ENCODE measurements at regions not wholly inside any gene's neighbourhood (a gene's known extent, or its start where the extent isn't known, plus 50 kb on each side); places are given as distances from the start of the nearest gene placed in this dataset.

DNA sequence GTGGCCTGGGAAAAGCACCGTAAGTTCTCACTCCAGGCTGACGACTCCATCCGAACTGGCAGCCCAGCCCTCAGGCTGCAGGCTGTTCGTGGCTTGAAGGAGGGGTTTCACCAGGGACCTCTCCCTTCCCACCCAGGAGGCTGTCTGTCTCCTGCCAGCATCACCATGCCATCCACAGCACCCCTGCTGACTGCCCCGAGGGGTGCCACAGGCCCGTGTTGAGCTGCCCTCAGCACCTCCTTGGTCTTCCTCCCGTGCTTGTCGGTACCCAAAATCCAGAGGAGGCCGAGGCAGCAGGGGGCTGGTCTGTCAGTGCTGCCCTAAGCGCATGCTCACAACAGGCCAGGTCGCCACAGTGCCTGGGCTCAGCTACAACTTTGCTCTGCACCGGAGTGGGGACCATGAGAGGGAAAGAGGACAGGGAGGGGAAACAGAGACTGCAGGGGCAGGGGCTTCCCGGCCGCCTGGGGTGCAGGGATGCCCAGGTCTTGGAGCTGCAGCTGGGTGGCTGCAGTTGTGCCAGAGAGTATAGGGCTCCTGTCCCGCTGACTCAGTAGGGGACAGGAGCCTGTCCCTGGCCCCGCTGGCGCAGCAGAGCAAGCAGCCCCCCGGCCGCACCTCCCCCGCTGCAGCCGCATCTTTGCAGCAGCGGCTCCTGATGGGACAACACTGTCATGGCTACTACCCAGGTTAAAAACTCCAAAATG, 963.7 kb upstream of the CRIM1 start:
- no peak for DNase-seq
- in situ Hi-C loops (cut with HindIII; ENCODE audit: low pct_ligation_motif_present, low pct_unique_long_range_greater_than_20kb, low sequenced_read_pairs): no loop called here

DNA sequence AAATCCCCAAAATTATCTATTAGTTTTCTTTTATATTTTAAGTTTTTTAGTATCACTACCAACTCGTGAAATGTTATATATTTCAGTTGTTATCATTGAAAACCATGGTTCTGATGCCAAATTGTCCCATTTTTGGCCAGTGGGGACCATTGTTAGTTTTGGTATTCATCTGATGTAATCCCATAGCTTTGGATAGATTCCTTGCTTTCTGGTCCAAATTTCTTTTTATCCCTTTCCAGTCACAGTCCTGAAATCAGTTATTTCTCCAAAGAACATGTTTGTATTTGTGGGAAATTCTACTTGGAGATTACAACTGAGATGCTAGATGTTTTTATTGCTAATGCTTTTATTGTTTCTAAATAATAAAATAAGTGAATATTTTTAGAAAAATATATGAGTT, 976.8 kb upstream of the CRIM1 start:
- in situ Hi-C loops (cut with HindIII; ENCODE audit: low pct_ligation_motif_present, low pct_unique_long_range_greater_than_20kb, low sequenced_read_pairs): no loop called here
- no peak for DNase-seq

DNA sequence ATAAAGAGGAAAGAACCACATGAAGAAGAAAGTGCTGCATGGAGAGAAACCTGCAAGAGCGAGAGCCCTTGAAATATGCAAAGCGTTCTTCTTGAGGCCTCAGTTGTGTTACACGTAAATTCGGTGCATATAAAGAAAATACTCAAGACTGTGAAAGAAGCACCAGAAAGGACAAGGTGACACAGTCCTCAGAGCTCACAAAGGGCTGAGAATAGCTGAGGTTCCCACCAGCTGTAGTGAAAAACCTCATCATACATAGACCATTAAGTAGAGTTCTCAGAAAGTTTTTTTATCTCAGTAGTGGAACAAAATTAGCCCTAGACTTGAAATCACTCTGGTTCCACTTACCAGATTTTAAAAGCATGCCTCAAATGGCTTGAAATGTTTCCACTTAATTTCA, 980.7 kb upstream of the CRIM1 start:
- in situ Hi-C loops (cut with HindIII; ENCODE audit: low pct_ligation_motif_present, low pct_unique_long_range_greater_than_20kb, low sequenced_read_pairs): no loop called here
- DNase-seq: no peak

DNA sequence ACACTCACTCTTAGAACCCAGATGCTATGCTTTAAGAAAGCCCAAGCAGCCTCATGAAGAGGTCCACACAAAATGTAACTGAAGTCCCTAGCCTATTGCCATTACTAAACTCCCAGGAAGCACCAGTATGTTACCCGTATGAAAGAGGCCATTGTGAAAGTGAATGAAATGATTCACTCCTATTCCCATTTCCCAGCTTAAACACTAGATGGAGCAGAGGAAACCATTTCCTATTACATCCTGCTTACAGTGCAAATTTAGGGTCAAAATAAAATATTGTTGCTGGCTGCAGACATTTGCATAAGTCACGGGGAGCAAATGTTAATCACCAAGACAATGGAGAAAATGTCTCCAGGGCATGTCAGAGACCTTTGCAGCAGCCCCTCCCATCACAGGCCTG, 989.7 kb upstream of the CRIM1 start:
- DNase-seq: peak; percentile 33
- in situ Hi-C loops (cut with HindIII; ENCODE audit: low pct_ligation_motif_present, low pct_unique_long_range_greater_than_20kb, low sequenced_read_pairs): no loop called here

DNA sequence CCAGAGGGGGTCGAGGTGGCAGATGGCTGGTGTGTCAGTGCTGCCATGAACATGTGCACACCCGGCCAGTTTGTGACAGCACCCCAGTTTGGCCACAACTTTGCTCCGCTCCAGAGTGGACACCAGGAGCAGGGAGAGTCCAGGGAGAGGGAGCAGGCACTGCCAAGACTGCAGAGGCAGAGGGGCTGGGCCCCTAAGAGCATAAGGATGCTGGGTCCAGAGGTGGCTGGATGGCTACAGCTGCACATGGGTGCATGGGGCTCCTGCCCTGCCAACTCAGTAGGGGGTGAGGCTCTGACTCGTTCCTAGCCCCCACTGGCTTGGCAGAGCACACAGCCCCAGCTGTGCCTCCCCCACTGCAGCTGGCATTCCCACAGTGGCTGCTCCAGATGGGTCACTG, 999.2 kb upstream of the CRIM1 start:
- DNase-seq: no peak
- in situ Hi-C loops (cut with HindIII; ENCODE audit: low pct_ligation_motif_present, low pct_unique_long_range_greater_than_20kb, low sequenced_read_pairs): no loop called here

DNA sequence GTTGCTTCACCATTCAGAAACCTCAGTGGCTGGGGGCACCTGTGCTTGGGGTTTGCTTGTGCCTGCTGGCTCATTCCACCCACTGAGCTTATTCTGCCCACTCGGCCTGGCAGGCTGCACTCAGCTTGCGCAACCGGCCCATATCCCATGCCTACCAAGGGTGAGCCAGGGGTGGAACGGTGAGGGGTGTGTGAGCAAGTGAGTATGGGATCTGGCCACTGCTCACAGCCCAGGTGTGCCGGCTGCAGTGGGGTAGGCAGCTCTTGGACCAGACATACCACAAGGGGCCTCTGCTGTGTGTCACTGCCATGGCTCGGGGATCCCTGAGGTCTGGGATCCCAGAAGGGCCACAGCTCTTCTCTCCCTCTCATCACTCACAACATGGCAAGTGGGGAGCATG, 1000.5 kb upstream of the CRIM1 start:
- no peak for DNase-seq
- in situ Hi-C loops (cut with HindIII; ENCODE audit: low pct_ligation_motif_present, low pct_unique_long_range_greater_than_20kb, low sequenced_read_pairs): no loop called here

DNA sequence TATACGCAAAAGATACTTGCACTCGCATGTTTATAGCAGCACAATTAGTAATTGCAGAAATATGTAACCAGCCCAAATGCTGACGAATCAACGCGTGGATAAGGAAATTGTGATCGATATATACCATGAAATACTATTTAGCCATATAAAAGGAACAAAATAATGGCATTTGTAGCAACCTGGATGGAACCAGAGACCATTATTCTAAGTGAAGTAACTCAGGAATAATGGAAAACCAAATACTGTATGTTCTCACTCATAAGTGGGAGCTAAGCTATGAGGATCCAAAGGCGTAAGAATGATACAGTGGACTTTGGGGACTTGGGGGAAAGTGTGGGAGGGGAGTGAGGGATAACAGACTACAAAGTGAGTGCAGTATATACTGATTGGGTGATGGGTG, 1008.0 kb upstream of the CRIM1 start:
- peak; percentile 4 for DNase-seq
- in situ Hi-C loops (cut with HindIII; ENCODE audit: low pct_ligation_motif_present, low pct_unique_long_range_greater_than_20kb, low sequenced_read_pairs): no loop called here

DNA sequence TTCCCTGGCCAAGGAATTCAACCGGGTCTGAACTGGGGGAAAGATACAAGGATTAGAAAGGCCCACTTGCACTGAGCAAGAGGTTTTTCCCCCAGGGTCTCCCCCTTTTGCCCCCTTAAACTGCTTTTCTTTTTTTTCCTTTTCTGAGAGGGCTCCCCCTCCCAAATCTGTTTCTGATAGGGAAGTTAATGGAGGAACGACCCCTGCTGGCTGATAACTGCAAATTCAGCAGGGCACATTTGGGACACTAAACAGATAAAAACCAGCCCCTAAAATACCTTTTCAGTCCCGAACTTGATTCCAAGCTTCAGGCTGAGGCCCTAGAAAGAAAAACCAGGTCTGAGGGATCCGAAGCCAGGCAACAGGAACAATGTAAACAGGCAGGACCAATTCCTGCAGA, 1012.4 kb upstream of the CRIM1 start:
- peak; percentile 2 for DNase-seq
- in situ Hi-C loops (cut with HindIII; ENCODE audit: low pct_ligation_motif_present, low pct_unique_long_range_greater_than_20kb, low sequenced_read_pairs): no loop called here

DNA sequence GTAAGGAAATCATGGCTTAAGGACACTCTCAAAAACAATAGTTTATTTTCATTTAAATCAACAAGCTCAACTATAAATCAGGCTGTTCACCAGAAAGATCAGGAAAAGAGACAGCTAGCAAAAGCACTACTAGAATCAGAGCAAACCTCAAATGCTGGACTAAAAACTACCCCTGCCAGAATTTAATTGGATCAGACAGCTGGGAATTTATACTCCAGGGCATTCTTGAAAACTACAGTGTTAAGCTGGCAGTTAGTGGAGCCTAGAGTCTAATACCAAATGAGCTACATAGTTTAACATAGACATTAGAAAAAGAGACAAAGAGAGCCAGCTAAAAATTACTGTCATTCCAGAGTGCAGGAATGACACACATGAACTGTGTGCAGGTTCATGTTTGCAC, 1016.4 kb upstream of the CRIM1 start:
- in situ Hi-C loops (cut with HindIII; ENCODE audit: low pct_ligation_motif_present, low pct_unique_long_range_greater_than_20kb, low sequenced_read_pairs): no loop called here

DNA sequence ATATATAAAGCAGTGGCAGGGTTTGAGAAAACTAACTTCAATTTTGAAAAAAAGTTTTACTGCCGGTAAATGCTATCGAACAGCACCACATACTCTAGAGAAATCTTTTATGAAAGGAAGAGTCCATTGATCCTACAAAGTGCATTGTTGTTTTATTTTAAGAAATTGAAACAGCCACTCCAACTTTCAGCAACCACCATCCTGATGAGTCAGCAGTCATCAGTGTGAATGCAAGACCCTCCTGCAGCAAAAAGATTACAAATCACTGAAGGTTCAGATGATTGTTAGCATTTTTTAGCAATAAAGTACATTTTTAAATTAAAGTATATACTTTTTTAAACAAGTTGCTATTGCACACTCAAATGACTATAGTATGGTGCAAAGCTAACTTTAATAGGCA, 1017.7 kb upstream of the CRIM1 start:
- no peak for DNase-seq
- in situ Hi-C loops (cut with HindIII; ENCODE audit: low pct_ligation_motif_present, low pct_unique_long_range_greater_than_20kb, low sequenced_read_pairs): no loop called here

More for the DNA sequence above, 1016.4 kb upstream of the CRIM1 start:
- DNase-seq: no peak

DNA sequence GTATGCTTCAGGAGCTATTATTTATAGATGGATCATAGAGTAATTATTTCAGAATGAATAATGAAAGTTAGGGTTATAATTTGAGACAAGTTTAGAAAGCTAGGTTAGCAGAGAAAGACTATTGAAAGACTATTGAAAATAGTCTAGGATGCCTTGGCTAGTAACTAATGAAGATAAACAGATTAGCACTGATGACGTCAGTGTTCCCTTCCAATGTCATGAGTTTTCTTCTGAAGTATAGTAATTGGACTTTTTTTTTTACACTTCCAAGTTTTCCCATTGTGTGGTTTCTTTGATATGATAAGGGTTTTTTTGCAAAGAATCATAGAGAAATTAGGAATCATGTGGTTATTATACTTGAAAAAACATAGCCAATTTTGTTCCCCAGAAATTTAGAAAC, 1041.5 kb upstream of the CRIM1 start:
- in situ Hi-C loops (cut with HindIII; ENCODE audit: low pct_ligation_motif_present, low pct_unique_long_range_greater_than_20kb, low sequenced_read_pairs): no loop called here
- no peak for DNase-seq

DNA sequence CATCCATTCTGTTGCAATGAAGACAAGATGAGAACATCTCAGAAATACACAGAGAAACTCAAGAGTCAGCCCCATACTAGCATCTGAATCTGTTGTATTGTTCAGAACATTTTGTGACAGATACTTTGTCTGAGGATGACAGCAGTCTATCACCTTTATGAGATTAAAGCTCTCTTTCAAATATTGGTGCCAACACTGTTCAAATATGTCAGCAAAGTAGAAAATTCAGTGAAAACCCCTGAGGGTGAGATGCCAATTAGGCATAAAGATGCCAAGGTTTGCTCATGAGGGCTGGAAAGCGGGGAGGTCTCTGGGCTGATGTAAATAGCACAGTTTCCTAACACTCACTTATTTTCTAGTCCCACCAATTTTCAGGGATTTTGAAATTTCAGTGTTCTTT, 1054.2 kb upstream of the CRIM1 start:
- DNase-seq: no peak
- in situ Hi-C loops (cut with HindIII; ENCODE audit: low pct_ligation_motif_present, low pct_unique_long_range_greater_than_20kb, low sequenced_read_pairs): no loop called here

DNA sequence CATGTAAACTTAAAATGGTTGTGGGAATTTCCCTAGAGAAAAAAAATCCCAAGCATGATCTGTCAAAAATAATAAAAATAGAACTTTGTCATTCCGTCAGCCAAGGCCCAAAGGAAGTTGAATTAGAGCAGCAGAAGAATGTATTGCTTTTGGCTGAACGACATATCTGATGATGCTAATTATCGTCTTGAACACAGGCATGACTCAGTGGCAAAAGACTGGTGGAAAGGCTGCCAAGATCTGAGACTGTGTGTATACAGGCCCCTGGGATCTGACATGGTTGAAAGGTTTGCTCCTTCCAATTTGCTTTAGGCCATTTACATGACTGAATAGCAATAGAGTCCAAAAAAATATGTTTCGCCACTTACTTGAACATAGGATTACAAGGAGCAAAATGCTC, 1057.1 kb upstream of the CRIM1 start:
- no peak for DNase-seq
- in situ Hi-C loops (cut with HindIII; ENCODE audit: low pct_ligation_motif_present, low pct_unique_long_range_greater_than_20kb, low sequenced_read_pairs): no loop called here

DNA sequence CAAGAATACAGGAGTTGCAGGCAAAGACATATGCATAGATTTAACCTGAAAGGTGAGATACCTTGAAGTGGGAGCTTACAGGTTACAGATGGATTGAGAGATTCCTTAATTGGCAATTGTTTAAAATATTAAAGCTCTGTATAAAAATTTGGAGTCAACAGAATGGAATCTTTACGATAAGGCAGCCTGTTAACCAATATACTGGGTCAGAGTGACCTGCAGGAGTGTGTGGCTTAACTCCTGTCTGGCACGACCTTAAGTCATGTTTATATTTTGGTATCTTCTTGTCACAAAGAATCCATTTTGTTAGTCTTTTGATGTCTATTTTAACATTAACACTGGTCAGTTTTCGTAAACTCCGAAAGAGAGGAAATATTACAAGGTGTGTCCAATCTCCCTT, 1058.2 kb upstream of the CRIM1 start:
- in situ Hi-C loops (cut with HindIII; ENCODE audit: low pct_ligation_motif_present, low pct_unique_long_range_greater_than_20kb, low sequenced_read_pairs): no loop called here
- DNase-seq: no peak

DNA sequence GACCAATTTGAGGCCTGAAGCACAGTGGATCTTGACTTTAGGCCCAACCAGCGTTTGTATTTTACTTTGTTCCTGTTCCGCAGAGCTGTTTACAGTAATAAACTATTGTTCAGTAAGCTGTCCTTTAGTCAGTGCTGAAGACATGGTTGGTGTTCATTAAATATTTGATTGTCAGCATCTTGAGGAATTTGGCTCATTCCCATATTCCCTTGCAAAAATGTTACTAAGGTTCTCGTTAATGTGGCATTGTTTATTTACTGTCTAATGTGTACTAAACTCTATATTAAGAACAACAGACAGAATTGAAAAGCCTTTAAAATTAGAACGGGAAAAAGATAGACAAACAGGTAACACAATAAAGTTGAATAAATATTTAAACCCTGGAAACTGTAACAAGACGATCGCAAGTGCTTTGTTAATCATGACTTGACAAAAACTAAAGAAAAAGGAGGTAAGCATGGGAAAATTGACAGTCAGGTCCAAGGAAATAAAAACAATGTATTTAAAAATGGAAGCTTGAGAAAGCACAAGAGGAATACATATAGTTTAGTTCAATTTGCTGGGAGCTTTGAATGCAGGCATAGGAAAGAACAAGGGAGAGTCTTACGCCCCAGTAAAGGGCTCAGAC, 1060.8 kb upstream of the CRIM1 start:
- DNase-seq: no peak
- in situ Hi-C loops (cut with HindIII; ENCODE audit: low pct_ligation_motif_present, low pct_unique_long_range_greater_than_20kb, low sequenced_read_pairs): no loop called here

DNA sequence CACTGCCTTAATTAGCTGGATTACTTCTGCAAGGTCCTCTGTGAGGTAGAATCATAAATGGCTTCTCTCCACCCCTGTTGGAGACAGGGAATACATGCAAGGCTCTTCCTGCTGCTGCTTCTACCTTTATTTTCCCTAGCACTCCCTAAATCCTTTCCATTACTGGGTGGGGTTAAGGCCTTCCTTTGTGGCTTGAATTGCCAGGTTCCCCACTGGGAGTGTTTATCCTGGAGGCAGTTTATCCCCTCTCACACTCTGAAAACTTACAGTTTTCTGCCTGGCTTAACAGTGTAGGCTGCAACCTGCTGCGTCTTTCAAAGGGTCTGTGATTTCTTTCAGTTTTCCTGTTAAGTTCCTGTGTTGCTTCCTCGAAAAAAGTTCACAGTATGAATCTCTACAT, 1062.3 kb upstream of the CRIM1 start:
- in situ Hi-C loops (cut with HindIII; ENCODE audit: low pct_ligation_motif_present, low pct_unique_long_range_greater_than_20kb, low sequenced_read_pairs): no loop called here

DNA sequence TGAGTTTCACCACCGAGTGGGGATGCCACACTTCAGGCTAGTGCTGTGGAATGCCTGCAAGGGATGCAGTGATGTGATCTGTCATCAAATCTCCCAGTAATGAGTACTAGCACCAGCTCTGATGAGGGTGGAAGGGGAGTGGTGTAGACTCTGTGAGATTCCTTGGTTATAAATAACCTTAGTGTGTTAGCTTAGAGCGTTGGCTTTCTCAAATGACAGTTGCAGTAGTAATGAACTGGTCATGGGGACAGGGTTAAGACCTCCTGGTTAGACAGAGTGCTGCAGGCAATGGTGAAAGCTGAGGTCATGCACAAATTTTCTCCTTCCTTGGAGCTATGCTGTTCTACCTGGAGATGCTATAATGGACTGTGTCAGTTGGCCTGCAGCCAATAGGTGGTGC, 1063.4 kb upstream of the CRIM1 start:
- in situ Hi-C loops (cut with HindIII; ENCODE audit: low pct_ligation_motif_present, low pct_unique_long_range_greater_than_20kb, low sequenced_read_pairs): no loop called here
- no peak for DNase-seq

More for the DNA sequence above, 1062.3 kb upstream of the CRIM1 start:
- no peak for DNase-seq

DNA sequence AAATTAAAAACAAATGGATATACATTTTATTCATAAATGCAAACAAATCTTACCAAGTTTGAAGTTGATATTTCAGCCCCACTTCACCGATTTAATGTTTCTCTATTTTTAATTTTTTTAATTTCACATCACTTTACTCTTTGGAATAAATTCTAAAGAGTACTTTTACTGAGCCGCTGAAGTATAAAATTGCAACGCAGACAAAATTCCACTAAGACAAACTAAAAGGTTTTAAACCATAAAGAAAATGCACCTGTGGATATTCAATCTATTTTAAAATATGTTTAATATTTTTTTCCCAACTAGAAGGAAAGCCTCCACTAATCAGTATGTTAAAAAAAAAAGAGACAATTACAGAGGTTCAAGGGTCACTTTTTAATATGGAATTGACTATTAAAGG, 1073.9 kb upstream of the CRIM1 start:
- no peak for DNase-seq
- in situ Hi-C loops (cut with HindIII; ENCODE audit: low pct_ligation_motif_present, low pct_unique_long_range_greater_than_20kb, low sequenced_read_pairs): no loop called here

DNA sequence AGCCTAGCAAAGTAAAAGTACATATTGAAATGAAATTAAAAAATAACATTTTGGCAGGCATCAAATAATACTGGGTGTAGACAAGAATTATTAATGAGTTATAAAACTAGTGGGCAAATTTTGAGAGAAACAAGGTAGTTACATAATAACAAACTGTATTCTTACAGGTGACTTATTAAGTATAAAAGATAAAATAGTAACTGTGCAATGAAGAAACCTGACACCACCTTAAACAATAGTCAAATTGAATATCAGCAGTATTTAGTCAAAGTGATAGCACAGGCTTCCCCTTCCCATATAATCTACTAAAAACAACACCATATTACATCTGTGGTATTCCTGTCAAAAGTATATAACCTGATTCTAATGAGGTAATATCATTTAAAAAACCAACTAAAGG, 1099.8 kb upstream of the CRIM1 start:
- DNase-seq: no peak
- in situ Hi-C loops (cut with HindIII; ENCODE audit: low pct_ligation_motif_present, low pct_unique_long_range_greater_than_20kb, low sequenced_read_pairs): no loop called here

DNA sequence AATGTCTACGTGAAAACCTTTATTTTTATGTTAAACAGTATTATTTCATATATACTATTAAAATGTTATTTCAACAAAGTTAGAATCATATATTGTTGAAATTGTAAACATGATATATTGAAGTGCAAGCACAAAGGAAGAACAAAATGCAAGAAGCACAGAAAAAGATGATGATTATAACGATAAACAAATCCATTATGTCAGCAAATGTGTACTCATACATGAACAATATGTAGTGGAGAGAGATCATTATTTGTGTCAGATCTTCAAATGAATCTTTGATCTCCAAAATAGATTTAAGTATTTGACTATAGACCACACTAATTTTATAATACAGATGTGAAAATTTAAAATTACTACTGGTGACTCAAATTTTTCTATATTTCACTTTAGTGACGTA, 1104.4 kb upstream of the CRIM1 start:
- in situ Hi-C loops (cut with HindIII; ENCODE audit: low pct_ligation_motif_present, low pct_unique_long_range_greater_than_20kb, low sequenced_read_pairs): no loop called here
- DNase-seq: no peak

DNA sequence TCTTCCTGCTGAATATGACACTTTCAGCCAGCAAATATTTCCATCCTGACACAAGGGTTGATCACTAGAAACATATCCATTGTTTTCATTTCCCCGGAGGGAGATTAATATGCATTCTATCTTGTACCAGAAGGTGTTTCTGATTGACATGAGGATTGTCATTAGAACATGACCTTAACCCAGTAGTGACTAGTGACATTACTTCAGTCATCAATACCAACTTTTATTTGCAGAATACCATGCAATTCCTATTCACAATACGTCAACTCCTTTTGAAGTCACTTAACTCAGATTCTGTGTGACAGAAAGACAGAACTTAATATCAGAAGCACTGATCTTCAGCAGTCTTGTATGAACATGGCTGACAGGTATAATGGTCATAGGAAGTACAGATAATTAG, 1108.9 kb upstream of the CRIM1 start:
- in situ Hi-C loops (cut with HindIII; ENCODE audit: low pct_ligation_motif_present, low pct_unique_long_range_greater_than_20kb, low sequenced_read_pairs): no loop called here
- no peak for DNase-seq
